GM21723 (cell line): ENCODE measurements at regions not wholly inside any gene's neighbourhood (a gene's known extent, or its start where the extent isn't known, plus 50 kb on each side); places are given as distances from the start of the nearest gene placed in this dataset.
"Not testable (repeated sequence)": the region's sequence is repeated elsewhere in the genome, so short reads cannot be mapped to it uniquely, and the experiment has no call there.

Experiments used
- ATAC-seq: cut with Tn5 transposase; IDR thresholded peaks from one replicate; pipeline ENCODE4 v1.9.1; 2021; ENCODE audit warnings: mild to moderate bottlenecking, moderate library complexity; ENCODE audit not compliant: unreplicated experiment

DNA sequence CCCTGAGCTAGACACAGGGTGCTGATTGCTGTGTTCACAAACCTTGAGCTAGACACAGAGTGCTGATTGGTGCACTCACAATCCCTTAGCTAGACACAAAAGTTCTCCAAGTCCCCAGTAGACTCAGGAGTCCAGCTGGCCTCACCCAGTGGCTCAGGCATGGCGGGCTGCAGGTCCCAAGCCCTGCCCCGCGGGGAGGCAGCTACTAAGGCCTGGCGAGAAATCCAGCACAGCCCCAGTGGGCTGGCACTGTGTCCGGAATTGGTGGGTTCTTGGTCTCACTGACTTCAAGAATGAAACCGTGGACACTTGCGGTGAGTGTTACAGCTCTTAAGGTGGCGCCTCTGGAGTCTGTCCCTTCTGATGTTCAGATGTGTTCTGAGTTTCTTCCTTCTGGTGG, 741.2 kb downstream of the SOCS6 start:
- not testable (repeated sequence) for ATAC-seq

DNA sequence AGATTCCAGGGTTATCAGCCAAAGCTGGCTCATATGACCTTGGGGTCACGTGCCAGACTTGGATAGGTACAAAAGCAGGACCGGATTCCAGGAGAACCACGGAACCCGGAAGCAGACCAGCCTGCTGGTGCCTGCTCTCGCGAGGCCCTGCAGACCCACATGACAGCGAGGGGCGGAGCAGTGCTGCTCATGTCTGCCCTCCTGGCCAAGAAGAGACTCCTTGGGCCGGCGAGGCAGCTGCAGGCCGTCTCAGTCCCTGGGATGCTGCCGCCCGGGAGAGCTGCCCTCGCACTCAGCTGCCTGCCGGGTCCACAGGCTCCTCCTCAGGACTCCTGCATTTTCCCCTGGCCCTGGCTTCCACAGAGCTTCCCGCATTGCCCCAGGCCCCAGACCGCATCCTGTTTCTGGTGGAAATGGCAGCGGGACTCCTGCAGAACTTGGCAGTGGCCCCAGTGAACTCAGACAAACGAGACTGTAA, 739.5 kb downstream of the SOCS6 start:
- no peak for ATAC-seq

DNA sequence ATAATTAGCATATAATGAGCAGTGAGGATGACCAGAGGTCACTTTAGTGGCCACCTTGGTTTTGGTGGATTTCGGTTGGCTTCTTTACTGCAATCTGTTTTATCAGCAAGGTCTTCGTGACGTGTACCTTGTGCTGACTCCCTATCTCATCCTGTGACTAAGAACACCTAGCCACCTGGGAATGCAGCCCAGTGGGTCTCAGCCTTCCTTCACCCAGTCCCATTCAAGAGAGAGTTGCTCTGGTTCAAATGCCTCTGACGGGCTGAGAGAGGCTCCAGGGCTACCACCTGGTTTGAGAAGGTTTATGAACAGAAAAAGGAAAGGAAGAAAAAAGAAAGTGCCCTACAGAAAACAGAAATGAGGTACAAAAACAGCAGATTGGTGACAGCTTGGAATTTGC, 738.7 kb downstream of the SOCS6 start:
- ATAC-seq = no peak

DNA sequence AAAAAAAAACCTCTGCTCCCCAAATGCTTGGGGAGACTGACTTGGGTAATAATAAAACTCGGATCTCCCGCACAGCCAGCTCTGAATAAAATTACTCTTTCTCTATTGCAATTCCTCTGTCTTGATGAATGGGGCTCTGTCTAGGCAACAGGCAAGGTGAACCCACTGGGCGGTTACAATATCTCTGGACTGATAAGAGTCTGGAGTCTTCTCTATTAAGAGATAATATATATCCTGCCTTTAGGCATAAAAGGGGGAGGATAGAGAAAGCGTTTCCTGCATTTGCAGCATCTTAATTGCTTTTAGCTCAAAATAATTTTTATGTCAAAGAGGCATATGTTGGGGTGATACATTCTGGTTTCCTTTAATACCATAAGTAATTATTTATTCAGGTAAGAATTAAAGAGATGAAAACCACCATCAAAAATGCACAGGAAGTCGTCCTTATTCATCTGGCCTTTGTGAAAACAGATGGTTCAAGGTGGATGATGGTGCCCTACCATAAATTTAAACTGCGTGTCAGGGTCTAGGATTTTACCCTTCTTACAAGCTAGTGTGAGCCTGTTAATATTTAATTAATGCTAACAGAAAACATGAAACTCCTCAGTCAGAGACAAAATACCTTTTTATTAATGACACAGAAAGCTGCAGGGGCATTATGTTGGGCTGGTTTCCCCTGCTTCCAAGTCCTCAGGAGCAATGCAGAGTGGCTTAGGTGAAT, 736.8 kb downstream of the SOCS6 start:
- no peak for ATAC-seq

DNA sequence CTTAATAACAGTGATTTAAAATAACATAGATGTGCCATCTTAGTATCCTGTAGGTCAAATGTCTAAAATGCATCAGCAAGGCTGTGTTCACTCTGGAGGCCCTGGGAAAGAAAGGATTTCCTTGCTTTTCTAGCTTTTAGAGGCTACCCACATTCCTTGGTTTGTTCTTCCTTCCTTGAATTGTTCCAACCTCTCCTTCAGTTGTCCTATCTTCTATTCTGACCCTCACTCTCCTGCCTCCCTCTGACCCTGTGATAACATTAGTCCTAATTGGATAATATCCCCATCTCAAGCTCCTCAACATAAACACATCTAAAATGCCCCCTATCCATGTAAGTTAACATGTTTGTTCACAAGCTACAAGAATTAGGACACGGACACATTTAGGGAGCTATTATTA, 733.5 kb downstream of the SOCS6 start:
- ATAC-seq = no peak

DNA sequence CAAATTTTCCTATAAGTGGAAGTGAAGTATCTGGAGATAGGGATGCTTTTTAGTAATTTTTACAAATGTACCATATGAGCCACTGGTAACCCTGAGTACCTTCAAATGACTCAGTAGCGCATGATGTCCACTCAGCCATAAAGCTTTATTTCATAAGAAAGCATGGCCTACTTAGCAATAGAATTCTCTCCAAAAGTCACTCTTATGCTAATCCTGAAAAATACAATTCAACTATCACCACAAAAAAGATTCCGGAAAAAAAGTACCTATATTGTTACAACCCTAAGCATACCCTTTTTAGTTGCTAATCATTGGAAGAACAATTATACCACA, 732.2 kb downstream of the SOCS6 start:
- no peak for ATAC-seq

DNA sequence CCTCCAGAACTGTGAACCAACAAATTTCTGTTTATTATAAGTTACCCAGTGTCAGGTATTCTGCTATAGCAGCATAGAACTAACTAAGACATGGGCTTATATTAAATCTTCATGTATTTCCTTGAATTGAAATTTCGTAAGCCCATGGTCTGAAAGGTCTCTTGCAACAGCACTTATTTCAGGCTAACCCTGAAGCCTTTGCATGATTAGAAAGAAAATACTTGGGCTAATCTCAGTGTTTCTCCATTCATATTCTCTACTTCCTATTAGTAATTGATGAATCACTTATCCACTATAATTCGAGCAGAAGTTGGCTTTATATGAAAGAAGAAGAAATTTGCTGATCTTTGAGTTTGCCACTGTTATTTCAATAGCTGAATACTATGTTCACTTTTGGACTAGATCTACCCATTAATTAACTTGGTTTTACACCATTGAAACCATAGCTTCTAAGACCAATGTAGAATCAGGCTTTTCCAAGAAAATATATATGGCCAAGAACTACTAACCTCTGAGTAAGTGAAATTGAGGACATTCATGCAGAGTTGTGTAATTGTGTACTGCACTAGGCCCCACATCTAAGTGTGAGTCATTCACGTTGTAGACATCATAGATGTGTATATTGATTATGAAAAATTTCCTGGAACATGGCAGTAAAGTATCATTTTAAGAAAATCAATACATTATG, 731.6 kb downstream of the SOCS6 start:
- ATAC-seq = no peak

DNA sequence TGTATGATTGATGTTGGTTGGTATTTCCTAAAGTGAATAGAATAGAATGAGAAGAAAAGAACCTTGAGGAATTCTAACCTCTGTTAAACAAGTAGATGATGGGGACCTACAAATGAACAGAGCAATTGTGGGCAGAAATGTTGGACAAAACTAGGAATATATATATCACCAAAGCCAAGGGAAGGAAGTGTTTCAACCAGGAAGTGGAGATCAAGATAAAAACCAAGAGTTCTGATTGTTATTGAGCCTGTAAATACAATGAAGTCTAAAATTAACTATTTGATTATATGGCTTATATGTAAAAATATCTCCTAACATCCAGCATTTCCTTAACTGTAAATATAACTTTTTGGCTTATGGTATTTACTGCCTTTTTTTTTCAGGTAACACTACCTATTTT, 730.0 kb downstream of the SOCS6 start:
- ATAC-seq = no peak

DNA sequence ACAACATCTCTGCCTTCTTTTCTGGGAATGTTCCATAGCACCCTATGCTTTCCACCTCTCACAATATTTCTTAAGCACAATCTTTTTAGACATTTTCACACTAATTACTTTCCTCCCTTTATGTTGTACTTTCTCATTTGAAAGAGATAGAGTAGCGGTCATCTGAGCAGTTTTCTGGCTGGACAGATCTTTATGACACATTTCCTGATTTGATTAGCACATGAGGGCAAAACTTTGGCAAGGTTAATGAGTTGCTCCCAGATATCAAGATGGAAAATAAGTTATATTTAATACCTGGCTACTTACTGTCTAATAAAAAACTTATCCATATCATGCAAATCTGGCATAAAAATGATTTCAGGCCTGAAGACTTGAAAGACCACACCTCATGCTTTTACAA, 723.9 kb downstream of the SOCS6 start:
- no peak for ATAC-seq

DNA sequence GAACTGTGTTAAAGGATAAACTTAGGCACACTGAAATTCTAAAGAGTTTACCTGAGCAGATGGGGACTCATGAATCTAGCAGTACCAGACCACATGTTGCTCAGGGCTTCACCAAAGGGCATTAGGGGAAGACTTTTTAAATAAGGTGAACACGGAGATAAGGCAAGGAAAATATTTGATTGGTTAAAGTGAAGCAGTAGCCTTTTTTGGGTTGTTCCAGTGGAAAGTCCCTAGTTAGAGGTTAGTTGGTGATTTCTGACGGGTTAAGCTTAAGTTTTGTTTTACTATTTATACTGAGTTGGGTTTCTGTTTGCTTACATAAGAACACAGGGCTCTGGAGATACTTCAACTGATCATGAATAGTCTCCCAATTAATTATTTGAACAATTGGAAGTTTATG, 722.5 kb downstream of the SOCS6 start:
- ATAC-seq = no peak

DNA sequence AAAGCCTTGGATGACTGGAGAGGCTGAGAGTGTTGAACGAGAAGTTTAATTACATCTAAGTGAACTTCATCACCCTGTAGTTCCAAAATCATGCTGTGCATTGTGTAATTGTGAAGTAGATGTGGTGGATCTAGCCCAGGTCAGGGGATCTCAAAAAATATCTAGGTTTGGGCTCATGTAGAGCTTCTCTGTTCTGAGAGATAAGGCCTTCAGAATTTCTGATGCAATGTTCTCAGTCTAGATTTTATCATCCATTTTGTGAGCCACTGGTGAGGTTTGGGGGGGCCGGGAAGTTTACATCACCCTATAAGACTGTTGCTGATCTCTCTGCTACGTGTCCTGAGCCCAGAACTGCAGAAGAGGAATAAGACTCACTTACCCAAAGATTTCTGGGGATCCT, 719.4 kb downstream of the SOCS6 start:
- no peak for ATAC-seq

DNA sequence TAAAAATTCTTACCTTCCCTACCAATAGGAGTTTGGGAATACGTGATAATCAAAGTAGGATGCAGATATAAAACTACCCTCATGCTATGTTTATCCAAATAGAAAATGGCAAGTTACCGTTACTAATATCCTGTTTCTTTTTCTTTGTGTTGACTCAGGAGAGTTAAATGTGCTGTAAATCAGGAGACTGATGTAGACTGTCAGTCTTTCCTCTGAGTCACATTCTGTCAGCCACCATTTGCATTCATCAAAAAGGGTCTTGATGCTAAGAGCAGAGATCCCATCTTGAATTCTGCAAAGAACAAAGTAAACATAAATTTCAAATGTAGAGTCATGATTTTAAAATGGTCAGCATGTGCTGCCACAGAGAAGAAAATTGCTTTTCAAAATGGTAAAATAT, 712.8 kb downstream of the SOCS6 start:
- no peak for ATAC-seq

DNA sequence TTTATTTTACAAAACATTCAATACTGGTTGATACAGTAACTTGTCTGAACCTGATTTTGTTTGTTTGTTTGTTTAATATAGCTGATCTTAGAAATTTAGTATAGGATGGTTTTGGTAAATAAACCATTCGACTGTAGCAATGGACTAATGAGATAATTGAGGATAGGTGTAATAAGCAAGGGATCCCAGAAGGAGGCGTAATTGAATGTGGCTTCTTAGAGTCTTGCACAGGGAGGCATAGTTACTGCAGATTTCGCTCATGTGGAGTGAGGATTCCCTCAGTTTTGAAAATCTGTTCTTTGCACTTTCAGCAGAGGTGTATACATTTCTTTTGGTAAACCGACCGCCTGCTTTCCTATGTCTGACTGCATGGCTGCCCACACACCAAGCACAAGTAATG, 709.6 kb downstream of the SOCS6 start:
- ATAC-seq = no peak

DNA sequence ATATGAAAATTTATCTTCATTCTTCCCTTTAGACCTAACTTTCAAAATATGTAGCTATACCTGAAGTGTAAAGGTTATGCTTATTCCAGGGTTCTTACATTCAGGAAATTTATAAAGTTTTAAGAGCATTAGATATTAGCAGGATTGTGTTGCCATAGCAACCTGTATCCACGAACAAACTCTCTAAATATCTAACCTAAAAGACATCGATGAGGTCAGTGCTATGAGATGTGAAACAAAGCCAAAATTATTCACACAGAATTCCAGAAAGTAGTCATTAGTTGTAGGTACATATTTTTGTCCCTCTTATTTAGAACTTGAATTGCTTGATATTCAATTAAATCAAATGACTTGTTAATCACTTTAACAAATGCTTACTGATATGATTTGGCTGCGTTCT, 705.3 kb downstream of the SOCS6 start:
- ATAC-seq = no peak

DNA sequence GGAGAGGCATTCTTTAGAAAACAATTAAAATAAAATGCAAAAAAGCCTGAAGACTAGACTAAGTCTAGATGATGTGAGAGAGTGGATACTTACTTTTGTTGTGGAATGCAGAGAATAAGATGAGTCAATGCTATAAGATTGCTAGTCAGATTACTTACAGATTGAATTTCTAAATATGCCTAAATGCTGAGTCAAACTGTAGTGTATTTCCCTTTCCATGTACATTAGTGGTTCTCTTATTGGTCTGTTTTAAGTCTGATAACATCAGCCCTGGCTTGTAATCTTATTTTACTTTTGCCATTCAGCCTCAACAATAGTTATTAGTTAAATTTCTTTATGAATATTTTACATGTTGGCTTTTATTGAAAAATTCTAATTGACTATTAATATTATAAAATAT, 702.7 kb downstream of the SOCS6 start:
- no peak for ATAC-seq

DNA sequence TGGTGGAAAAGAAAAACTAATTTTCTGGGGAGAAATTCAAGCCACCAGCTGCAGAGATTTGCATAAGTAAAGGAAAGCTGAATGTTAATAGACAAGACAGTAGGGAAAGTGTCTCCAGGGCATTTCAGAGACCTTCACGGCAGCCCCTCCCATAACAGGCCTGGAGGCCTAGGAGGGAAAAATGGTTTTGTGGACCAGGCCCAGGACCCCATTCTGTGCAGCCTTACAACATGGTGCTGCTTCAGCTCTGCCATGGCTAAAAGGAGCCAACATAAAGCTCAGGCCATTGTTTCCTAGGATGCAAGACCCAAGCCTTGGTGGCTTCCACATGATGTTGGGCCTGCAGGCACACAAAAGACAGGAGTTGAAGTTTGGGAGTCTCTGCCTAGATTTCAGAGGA, 697.1 kb downstream of the SOCS6 start:
- ATAC-seq = no peak

DNA sequence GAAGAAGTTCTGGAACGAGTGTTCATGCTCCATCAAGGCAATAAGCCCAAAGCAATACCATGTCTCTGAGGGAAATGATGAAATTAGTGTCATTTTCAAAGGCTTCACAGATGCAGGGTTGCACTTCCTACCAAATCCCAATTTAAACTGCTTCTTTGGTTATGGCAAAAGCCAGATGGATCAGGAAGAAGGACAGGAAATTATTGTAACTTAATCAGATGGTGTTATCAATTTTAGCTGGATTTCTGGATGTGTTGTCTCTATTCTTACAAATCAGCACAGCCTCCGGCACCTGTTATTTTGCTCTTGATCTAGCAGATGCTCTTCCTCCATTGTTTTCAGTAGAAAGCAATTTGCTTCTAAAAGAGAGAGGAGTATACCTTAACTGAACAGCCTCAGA, 693.4 kb downstream of the SOCS6 start:
- no peak for ATAC-seq

DNA sequence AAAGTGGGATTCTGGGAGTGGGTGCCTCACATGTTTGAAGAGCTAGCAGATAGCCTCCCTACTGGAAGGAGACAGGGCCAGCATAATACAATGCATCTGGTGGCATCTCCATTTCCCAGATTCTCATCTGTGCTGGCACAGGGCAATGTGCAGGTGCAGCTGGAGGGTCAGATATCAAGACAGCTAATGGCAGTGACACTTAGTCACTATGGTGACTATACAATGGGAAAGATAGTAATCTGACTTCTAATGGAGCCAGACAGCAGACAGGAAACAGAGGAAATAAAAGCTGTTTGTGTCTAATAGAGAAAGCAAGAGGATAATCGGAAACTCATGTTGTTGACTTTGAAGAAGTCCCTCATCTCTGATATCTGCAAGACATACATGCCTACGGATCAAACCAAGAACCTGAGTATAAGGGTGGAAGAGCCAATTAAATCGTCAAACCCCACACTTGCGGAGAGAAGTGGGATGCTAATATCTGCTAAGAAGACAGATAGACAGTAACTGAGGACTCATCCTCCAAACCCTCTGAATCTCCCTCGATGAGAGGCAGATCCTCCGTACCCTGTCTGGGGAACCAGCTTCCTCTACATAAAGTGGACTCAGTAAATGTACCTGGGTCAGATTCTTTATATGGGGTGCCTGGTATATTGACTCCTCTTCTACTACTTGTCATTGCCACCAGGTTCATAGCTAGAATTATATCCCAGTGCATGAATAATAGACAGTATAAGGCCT, 692.7 kb downstream of the SOCS6 start:
- ATAC-seq = no peak

DNA sequence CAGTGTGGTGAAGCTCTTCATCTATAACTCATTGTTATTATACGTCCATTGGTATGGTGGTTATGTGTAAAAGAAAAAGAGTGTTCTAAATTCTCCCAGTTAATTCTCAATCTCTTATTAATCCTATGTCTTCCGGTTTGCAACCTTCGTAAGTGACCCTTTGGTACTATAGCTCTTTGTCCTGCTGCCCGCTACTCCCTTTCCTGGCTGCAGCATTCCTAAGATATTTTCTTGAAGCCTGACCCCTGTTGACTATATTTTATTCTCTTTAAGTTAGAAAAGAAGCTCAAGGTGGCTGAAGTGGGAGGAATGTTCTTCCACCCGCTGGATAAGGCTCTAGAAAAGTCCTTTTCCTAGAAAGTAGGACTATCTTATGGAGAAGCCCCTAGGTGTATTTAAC, 684.8 kb downstream of the SOCS6 start:
- ATAC-seq = no peak

DNA sequence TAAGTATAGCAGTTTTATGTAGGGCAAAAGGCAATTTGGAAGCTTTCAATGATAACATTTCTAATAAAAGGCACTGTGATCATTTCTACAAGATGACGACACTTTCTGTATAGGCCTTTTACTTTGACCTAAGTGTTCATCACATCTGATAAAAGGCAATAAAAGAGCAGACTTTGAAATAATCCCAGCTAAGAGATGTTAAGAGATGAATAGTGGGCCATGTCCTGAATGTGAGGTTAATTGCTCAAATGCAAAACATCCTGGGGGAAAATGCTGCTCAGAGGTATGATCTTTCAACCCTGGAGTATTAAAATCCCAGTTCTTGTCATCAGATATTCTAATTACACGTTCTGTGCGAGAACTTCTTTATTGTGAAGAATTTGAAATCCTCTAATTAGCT, 677.6 kb downstream of the SOCS6 start:
- no peak for ATAC-seq

DNA sequence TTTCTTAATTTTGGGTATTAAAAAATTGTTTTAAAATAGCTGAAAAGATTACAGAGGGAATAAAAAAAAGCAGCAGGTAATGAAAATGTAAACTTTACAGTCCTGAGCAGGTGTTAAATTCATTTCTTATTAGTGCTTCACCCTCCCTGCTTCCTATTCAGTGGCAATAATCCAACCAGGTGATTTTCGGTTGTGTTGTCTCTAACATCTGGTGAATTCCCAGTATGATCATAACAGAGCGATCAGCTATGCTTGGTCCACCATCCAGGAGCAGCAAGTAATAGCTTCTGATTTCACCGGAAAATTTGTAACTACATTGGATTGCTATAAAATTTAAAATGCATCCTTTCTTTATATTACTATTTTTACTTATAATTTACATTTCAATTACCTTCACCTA, 673.1 kb downstream of the SOCS6 start:
- no peak for ATAC-seq

DNA sequence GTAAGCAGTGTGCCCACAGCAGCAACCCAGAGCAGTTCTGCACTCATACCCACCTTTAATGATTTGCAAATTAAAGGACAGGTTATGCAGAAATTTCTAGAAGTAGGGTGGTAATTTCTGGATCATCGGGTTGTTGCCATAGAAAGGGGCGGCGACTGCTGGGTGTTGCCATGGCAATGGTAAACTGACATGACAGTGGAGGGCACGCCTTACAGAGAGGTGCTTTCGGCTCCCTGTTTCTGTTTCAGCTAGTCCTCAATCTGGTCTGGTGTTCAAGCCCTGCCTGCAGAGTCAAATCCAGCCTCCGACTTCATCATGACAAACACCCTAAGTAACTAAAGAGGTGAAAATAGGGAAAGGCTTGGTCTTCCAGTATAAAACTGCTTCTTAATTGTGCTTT, 667.7 kb downstream of the SOCS6 start:
- no peak for ATAC-seq
